ENCODE measurements at regions not wholly inside any gene's neighbourhood (a gene's known extent, or its start where the extent isn't known, plus 50 kb on each side); places are given as distances from the start of the nearest gene placed in this dataset.

DNA sequence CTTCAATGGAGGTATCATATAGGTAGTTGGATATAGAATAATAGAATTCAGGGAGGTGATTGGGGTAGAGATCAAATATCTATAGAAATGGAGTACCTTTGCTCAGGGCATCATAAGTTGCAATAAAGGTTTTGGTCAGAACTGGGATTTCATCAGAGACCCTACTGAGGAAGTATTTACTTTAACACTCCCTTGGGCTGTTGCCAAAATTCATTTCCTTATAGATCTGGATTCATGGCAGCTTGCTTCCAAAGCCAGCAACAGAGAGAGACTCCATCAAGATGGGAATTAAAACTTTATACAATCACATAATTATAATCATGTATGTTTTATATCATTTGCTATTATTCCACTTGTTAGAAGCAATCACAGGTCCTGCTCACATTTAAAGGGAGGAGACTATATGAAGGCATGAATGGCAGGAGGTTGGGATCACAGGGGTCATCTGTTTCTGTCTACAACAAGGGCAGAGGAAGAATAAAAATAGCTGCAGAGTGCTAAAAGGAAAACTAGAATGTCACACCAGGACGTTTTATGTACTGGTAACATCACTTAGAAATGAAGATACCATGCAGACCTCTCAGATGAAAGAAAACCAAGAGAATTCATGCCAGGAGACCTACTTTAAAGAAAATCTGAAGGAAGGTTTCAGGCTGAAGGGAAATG is 902.1 kb upstream of the LCORL start:
- TF ChIP-seq SP2 (CRISPR knock-in tag; IDR thresholded peaks at IDR 0.05): no peak
- TF ChIP-seq NR2C2 (CRISPR knock-in tag; IDR thresholded peaks at IDR 0.05; ENCODE audit: borderline replicate concordance): no peak

Data from HepG2 (cell line).